Activated T-helper 9 cell treated with anti-CD3 and anti-CD28 coated beads, Interleukin-2, amount 50 U/mL, for 16 hours (primary cell): ENCODE measurements at regions not wholly inside any gene's neighbourhood (a gene's known extent, or its start where the extent isn't known, plus 50 kb on each side); places are given as distances from the start of the nearest gene placed in this dataset.

Source experiments
- DNase-seq: peaks from one replicate; pipeline ENCODE4 v3.0.0-alpha.2; 2020; ENCODE audit warnings: low read depth

DNA sequence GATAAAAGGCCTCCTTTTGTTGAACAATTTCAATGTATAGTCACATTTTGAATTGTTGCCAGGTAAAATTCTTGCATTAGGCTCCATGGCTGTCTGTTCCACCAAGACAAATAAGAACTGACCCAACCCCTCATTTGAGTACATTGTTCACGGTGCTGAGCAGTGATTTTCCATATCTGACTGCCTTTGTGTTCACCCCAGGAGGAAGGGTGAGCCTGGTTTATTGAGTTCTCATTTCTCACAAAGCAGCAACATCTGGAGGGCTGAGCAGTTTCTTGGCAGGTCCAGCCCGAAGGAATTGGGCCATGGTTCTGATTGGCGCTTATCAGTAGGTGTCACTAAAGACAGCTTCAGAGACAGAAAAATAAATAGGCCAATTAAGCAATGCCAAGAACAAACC, 149.1 kb downstream of the BMP4 start:
- DNase-seq = no peak

- no peak for DNase-seq
Measured at GRCh38 chr14:53807108-53807507, 149.5 kb downstream of the BMP4 start.

GRCh38 chr14:53796734-53797133, 159.9 kb downstream of the BMP4 start:
- no peak for DNase-seq

- no peak for DNase-seq
Measured at GRCh38 chr14:53793790-53794505, 162.7 kb downstream of the BMP4 start.

- DNase-seq = no peak
Measured at GRCh38 chr14:53792909-53793308, 163.7 kb downstream of the BMP4 start.

DNA sequence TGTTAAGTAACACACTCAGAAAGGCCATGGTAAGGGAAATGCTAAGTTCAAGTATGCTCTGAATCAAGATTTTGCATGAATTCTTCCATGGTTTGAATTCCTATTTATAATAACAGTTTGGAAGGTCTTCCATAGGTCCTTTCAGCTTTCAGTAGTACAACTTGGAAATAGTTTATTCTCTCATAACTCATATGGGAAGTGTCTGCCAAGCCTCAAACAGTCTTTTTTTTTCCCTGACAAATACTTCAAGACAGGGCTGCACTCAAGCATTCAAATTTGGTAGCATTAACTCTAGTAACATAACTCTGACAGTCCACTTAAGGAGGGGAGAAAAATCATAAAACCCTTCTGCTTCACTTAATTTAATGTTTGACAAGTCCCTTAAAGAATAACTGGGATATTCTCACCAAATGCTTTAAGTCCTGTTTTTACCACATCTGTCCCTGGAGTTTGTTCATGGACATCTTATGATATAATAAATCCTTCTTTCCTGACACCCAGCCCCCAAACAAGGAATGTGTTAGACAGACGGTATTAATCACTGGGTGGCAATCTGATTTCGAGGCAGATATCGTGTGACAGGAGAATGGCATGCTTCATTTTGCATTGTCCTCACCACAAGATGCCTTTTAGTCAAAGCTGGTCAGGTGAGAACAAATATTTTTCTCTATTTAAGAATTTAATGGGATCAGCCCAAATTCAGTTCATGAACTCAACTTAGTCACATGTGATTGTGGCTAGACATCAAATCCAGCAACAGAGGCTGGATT, 165.7 kb downstream of the BMP4 start:
- no peak for DNase-seq

DNA sequence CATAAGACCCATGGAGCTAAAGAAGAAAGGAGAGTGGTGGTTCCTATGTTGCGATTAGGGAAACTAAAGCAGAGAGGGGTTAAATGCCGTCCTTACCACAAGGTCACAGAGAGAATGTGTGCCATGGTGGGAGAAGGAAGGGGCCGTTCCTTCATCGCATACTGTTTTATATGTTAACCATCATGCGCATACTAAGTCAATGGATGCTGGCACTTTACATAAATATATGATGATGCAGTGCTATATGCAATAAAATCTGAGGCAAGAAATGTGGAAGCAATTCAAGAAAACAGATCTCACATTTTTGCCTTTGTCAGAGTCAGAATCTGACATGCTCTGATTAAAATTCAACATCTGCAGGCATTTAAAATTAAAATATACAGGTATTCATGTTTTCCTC, 168.1 kb downstream of the BMP4 start:
- DNase-seq = no peak

DNA sequence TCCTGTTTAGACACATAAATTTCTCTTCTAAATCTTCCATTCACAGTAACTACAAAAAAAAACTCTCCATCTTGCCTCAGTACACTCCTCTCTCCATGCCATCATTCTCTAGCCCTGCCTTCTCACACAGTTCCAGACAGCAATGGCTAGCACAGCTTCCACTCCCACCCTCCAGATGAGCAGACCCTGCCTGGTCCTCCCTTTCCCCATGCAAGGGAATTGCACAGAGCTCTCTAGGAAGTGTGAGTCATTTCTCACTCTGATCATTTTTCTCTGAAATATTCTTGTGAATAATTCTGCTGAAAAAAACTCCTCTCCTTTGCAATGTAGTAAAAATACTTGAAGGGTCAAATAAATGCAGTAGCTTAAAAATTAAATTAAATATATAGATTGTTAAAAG, 170.6 kb downstream of the BMP4 start:
- no peak for DNase-seq

DNA sequence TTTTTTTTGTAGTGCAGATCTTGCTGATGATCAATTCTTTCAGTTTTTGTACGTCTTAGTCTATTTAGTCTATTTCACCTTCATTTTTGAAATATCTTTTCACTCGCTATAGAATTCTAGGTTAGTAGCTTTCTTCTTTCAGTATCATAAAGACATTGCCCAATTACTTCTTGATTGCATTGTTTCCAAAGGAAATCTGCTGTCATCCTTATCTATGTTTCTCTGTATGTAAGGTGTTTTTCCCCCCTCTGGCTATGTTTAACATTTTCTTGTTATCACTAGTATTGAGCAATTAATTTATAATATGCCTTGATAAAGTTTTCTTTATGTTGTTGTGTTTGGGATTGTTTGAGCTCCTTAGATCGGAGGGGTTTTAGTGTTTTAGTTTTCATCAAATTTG, 171.9 kb downstream of the BMP4 start:
- no peak for DNase-seq

DNA sequence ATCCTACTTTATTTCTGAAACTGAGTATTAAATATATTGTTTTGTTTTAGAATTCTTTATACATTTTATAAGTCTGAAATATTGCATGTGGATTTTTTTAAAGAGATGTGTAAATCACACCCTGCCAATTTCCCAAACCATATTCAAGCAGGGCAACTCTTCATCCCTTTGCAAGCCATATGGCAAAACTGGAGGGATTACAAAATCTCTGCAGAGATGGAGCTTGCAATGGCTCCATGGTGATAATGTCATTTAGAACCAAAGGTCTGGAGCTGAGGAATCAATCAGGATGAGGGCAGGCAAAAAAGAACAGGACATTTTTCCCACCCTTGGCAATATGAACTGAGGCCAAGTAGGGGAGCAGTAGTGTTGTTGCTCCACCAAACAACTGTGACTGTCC, 173.4 kb downstream of the BMP4 start:
- DNase-seq = no peak

DNA sequence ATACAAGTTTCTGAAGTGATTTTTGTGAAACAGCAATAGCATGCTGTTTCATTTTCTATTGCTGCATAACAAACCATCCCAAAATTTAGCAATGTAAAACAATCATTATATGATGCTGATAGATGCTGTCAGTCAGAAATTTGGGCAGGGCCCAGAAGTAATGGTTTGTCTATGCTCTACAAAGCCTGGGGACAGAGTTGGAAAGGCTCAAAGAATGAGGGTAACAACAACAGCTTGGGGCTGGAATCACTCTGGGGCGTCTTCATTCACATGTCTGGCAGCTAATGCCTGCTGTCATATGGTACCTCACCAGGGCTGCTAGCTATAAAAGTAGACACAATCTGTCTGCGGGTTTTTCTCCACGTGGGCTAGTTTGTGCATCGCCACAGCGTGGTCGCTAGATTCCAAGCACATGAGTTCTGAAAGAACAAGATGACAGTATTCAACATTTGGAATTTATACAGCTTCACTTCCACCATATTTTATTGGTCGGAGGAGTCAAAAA, 176.5 kb downstream of the BMP4 start:
- DNase-seq = no peak

DNA sequence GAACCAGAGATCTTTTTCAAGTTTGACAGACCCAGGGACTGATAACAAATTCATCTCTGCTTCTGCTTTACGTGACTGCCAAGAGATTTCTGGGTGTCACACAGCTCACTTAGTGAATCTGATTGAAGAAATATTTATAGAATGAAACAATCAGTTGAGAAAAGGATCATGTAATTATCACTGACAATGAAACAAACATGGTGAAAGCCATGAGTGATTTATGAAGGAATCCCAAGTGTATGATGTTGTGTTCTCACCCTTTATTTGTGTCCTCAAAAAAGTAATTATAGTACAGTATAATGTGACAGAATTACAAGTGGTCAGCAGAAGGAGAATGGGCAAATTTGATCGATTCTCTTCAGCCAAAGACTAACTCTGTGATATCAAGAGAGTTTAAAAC, 177.3 kb downstream of the BMP4 start:
- DNase-seq = no peak

- no peak for DNase-seq
Measured at GRCh38 chr14:53778263-53778662, 178.4 kb downstream of the BMP4 start.

DNA sequence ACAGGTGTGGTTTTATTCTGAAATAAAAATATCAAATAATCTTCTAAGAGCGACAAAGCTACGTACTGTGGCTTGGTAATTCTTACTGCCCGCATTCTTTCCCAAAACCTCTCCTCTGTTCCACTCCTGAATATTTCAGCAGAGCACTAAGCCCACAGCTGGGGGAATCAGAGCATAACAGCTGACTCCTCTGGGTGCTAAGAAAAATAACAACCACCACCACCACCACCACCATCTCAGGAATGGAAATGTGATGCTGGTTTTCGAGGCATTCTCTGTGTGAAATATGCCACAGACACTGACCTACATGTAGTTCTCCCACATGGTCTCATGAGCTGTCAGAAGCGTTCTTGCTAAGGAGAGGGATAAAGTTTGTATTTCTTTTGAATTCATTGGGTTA, 183.7 kb downstream of the BMP4 start:
- no peak for DNase-seq

- DNase-seq = no peak
Measured at GRCh38 chr14:53767566-53767965, 189.1 kb downstream of the BMP4 start.

DNA sequence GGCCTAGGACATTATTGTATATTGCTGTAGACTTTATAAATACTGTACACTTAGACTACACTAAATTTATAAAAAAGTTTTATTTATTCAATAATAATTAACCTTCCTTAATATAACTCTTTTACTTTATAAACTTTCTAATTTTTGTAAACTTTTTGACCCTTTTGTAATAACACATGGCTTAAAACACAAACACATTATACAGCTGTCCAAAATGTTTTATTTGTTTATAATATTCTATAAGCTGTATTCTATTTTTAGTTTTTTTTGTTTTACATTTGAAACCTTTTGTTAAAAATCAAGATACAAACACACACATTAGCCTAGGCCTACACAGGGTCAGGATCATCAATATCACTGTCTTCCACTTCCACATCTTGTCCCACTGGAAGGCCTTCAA, 190.0 kb downstream of the BMP4 start:
- no peak for DNase-seq

DNA sequence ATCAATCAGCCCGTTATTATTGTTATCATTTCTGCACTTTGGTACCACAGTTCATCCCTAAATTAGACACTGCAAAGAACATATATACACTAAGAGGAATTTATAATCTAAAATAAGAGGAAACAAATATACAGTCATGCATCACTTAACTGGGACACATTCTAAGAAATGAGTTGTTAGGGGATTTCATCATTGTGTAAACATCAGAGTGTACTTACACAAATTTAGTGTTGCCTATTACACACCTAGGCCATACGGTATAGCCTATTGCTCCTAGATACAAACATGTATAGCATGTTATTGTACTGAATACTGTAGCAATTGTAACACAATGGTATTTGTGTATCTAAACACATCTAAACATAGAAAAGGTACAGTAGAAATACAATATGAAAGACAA, 190.5 kb downstream of the BMP4 start:
- DNase-seq = no peak

DNA sequence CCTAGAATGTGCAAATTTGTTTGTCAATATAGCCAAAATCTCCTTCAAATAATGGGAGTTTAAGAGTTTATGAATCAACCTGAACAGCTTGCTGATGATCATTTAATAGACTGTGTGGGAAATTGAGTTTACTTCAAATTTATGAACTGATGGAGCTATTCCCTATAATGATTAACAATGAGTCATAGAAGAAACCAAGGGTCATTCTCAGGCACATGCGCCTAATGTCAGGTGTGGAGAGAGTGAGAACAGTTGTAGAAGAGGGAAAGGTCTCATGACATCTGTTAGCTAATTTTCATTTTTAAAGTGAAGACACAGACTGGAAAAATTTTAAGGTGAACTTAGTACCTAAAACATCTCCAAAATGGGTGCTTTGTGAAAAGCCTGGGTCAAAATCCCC, 191.8 kb downstream of the BMP4 start:
- DNase-seq = no peak

DNA sequence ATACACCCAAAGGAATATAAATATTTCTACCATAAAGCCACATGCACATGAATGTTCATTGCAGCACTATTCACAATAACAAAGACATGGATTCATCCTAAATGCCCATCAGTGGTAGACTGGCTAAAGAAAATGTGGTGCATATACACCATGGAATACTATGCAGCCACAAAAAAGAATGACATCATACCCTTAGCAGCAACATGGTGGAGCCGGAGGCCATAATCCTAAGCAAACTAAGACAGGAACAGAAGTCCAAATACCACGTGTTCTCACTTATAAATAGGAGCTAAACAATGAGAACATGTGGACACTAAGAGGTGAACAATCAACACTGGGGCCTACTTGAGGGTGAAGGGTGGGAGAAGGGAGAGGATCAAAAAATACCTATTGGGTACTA, 198.5 kb downstream of the BMP4 start:
- DNase-seq = no peak

- no peak for DNase-seq
Measured at GRCh38 chr14:53757732-53758131, 198.9 kb downstream of the BMP4 start.

DNA sequence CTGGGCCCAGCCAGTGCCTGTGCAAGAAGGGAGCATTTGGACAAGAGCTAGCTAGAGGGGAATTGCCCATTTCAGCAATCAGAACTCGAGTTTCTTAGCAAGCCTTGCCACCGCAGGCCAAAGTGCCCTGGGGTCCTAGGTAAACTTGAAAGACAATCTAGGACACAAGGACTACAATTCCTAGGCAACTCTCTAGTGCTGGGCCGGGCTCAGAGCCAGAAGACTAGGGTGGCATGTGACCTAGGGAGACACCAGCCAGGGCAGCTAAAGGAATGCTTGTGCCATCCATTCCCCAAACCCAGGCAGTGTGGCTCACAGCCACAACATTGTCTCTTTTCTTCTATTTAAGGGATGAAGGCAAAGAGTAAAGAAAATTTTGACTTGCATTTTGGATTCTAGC, 205.0 kb downstream of the BMP4 start:
- no peak for DNase-seq

DNA sequence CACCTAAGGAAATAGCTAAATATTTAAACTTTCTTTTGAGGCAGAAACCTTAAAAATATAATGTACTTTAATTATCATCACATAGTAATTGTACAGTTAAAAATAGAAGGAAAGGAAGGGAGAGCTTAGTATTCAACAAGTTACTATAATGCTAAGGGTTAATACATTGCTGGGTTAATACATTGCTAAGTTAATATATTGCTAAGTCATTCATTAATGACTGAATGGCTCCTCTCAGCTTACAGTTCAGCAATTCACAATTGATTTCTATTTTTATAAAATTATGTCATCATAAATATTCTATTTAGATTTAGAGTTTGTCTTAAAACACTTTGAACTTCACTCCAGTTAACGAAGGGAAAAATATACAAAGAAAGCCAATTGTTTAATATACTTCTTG, 207.9 kb downstream of the BMP4 start:
- DNase-seq = no peak

DNA sequence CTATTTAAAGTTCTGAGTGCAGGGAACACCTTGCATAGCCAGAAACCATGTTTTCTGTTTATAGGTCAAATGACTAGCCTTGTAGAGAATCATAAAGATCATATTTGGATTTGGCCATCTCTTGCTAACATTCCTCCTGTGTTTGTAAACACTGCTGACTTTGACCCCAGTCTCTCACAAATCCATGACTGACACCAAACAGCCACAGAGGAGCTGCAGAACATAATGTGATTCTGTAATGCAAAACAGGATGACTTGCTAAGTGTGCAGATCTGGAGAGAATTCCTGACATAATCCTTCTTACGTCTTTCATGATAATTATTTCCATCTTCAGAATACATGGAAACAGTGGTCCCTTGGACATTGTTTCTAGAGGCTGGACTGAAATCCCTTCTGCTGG, 211.8 kb downstream of the BMP4 start:
- DNase-seq = no peak

GRCh38 chr14:53743371-53743770, 213.3 kb downstream of the BMP4 start:
- DNase-seq = no peak
